CD8-positive, alpha-beta memory T cell (primary cell): ENCODE measurements at regions not wholly inside any gene's neighbourhood (a gene's known extent, or its start where the extent isn't known, plus 50 kb on each side); places are given as distances from the start of the nearest gene placed in this dataset.

ENCODE experiments used
- CTCF ChIA-PET: fragments of 350-600 bp; sonication (Branson Sonifier 250); formaldehyde crosslinking; loops from one replicate; lab custom pipeline; 2021; ENCODE audit warnings: antibody characterized with exemption; lab: Charles Lee
- POLR2A ChIA-PET: fragments of 350-600 bp; sonication (Branson Sonifier 250); formaldehyde crosslinking; loops from one replicate; lab custom pipeline; 2021; ENCODE audit warnings: antibody characterized with exemption; lab: Charles Lee
- DNase-seq, 5 donors: peaks; one replicate each; pipeline versions ENCODE4 v3.0.0 to v3.0.0-alpha.2; 2020 to 2022; ENCODE audit warnings: mixed read lengths in 1 of 5
- H3K27ac ChIP-seq: one replicate; pipeline ENCODE4 v1.7.0; 2013; ENCODE audit warnings: low read depth, mild to moderate bottlenecking, low read length, moderate library complexity
- H3K27me3 ChIP-seq: 2 replicates; pipeline ENCODE4 v1.7.0; 2013; ENCODE audit warnings: low read length, mild to moderate bottlenecking; ENCODE audit not compliant: insufficient read depth, poor library complexity, severe bottlenecking
- H3K36me3 ChIP-seq: 2 replicates; pipeline ENCODE4 v1.7.0; 2013; ENCODE audit warnings: mild to moderate bottlenecking, low read length, moderate library complexity; ENCODE audit not compliant: insufficient read depth
- H3K4me1 ChIP-seq: 2 replicates; pipeline ENCODE4 v1.7.0; 2013; ENCODE audit warnings: mild to moderate bottlenecking, low read length, moderate library complexity; ENCODE audit not compliant: insufficient read depth
- H3K4me3 ChIP-seq: 2 replicates; pipeline ENCODE4 v1.7.0; 2013; ENCODE audit warnings: mild to moderate bottlenecking, low read length
- H3K9me3 ChIP-seq: 2 replicates; pipeline ENCODE4 v1.7.0; 2013; ENCODE audit warnings: mild to moderate bottlenecking, low read length
- H3K27ac Mint-ChIP-seq, 8 donors: one replicate each; pipeline ENCODE4 v1.8.0; 2020 to 2021; ENCODE audit warnings: mixed read lengths in 8 of 8, mild to moderate bottlenecking in 6 of 8, inconsistent platforms in 3 of 8, moderate library complexity in 3 of 8
- H3K27me3 Mint-ChIP-seq, 2 donors: one replicate each; pipeline ENCODE4 v1.8.0; 2020 to 2021; ENCODE audit warnings: mixed read lengths in 2 of 2, mild to moderate bottlenecking in 1 of 2, moderate library complexity in 1 of 2
- H3K36me3 Mint-ChIP-seq, 3 donors: one replicate each; pipeline ENCODE4 v1.8.0; 2020 to 2021; ENCODE audit warnings: mixed read lengths in 3 of 3, inconsistent platforms in 1 of 3, mild to moderate bottlenecking in 1 of 3
- H3K4me1 Mint-ChIP-seq, 3 donors: one replicate each; pipeline ENCODE4 v1.8.0; 2020 to 2021; ENCODE audit warnings: mixed read lengths in 3 of 3, inconsistent platforms in 1 of 3, mild to moderate bottlenecking in 1 of 3
- H3K4me3 Mint-ChIP-seq, 7 donors: one replicate each; pipeline ENCODE4 v1.8.0; 2020 to 2021; ENCODE audit warnings: mixed read lengths in 7 of 7, mild to moderate bottlenecking in 6 of 7, moderate library complexity in 4 of 7, inconsistent platforms in 2 of 7
- H3K9me3 Mint-ChIP-seq, 5 donors: one replicate each; pipeline ENCODE4 v1.8.0; 2020 to 2022; ENCODE audit warnings: mixed read lengths in 5 of 5, mild to moderate bottlenecking in 3 of 5, moderate library complexity in 2 of 5, inconsistent platforms in 1 of 5

GRCh38 chr2:58796239-58796910 is 555.2 kb upstream of the FANCL start:
- Histone ChIP-seq H3K27ac (no peak overlapping the region), H3K4me3 (no peak overlapping the region), H3K9me3 (no peaks in the 10 kb centered on the region), H3K4me1 (no peaks in the 10 kb centered on the region), H3K27me3 (no peaks in the 10 kb centered on the region), H3K36me3 (no peaks in the 10 kb centered on the region)
- no peak for DNase-seq
- H3K27me3 Mint-ChIP-seq = no peaks in the 10 kb centered on the region
- H3K27ac Mint-ChIP-seq = no peak overlapping the region
- no peaks in the 10 kb centered on the region for H3K4me1 Mint-ChIP-seq
- no peak overlapping the region for H3K4me3 Mint-ChIP-seq
- H3K9me3 Mint-ChIP-seq = peaks cover 0 to 6% (median 0%) of the 10 kb centered on the region in 5 donors
- ChIA-PET CTCF (no interaction called here), POLR2A (no interaction called here)
- H3K36me3 Mint-ChIP-seq = no peaks in the 10 kb centered on the region

DNA sequence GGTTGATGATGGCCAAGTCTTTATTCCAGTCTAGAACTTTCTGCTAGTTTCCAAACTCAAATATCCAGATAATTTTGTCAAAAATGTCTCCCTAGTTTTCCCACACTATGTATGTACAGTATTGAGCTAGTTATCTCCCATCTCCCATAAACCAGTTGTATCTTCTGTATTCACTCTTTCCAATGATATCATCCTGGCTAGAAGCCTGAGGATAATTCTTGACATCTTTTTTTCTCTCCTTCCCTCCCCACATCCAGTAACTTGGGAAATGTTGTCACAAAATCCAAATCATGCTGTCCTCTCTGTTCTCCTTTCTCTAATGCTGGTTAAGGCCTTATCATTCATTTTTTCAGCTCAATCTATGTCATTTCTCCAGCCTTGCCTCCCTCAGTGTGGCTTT is 553.8 kb upstream of the FANCL start:
- no peaks in the 10 kb centered on the region for H3K27me3 Mint-ChIP-seq
- no peak overlapping the region for H3K27ac ChIP-seq
- no peaks in the 10 kb centered on the region for H3K4me1 ChIP-seq
- no peaks in the 10 kb centered on the region for H3K36me3 ChIP-seq
- POLR2A ChIA-PET = no interaction called here
- no peak for DNase-seq
- no peak overlapping the region for H3K4me3 Mint-ChIP-seq
- H3K4me1 Mint-ChIP-seq = no peaks in the 10 kb centered on the region
- H3K9me3 ChIP-seq = no peaks in the 10 kb centered on the region
- no peak overlapping the region for H3K4me3 ChIP-seq
- CTCF ChIA-PET = no interaction called here
- no peak overlapping the region for H3K27ac Mint-ChIP-seq
- H3K27me3 ChIP-seq = no peaks in the 10 kb centered on the region
- H3K9me3 Mint-ChIP-seq = peaks cover 0 to 6% (median 0%) of the 10 kb centered on the region in 5 donors
- H3K36me3 Mint-ChIP-seq = no peaks in the 10 kb centered on the region

GRCh38 chr2:58794103-58794502 is 553.0 kb upstream of the FANCL start:
- H3K27me3 Mint-ChIP-seq = no peaks in the 10 kb centered on the region
- no peak overlapping the region for H3K27ac ChIP-seq
- no peaks in the 10 kb centered on the region for H3K4me1 ChIP-seq
- ChIA-PET POLR2A (no interaction called here), CTCF (no interaction called here)
- H3K4me1 Mint-ChIP-seq = no peaks in the 10 kb centered on the region
- H3K9me3 Mint-ChIP-seq = peaks cover 0 to 6% (median 1%) of the 10 kb centered on the region in 5 donors
- no peaks in the 10 kb centered on the region for H3K36me3 ChIP-seq
- no peak for DNase-seq
- no peak overlapping the region for H3K27ac Mint-ChIP-seq
- no peak overlapping the region for H3K4me3 Mint-ChIP-seq
- no peaks in the 10 kb centered on the region for H3K9me3 ChIP-seq
- no peaks in the 10 kb centered on the region for H3K36me3 Mint-ChIP-seq
- H3K4me3 ChIP-seq = no peak overlapping the region
- no peaks in the 10 kb centered on the region for H3K27me3 ChIP-seq

DNA sequence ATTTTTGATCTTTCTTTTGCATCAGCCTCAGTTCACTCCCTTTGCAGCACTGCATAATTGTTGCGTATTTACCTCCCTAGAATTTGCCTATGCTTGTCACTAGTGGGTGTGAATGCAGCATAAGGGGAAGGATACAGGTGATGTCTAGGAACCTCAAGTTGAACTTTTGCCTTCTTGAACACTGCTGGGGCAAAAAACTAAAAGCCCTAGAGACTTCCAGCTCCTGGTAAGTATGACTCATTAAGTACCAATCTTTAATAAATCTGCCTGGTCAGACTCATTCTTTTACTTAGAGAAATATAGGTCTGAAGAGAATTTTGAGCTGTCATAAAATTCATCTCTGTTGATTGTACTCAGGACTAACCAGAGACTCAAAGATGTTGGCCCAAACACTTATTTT is 547.3 kb upstream of the FANCL start:
- POLR2A ChIA-PET = no interaction called here
- CTCF ChIA-PET = no interaction called here
- H3K4me1 Mint-ChIP-seq = no peaks in the 10 kb centered on the region
- Histone ChIP-seq H3K4me3 (no peak overlapping the region), H3K4me1 (no peaks in the 10 kb centered on the region), H3K36me3 (no peaks in the 10 kb centered on the region), H3K9me3 (no peaks in the 10 kb centered on the region), H3K27ac (no peak overlapping the region), H3K27me3 (no peaks in the 10 kb centered on the region)
- H3K4me3 Mint-ChIP-seq = no peak overlapping the region
- no peak for DNase-seq
- no peaks in the 10 kb centered on the region for H3K27me3 Mint-ChIP-seq
- H3K36me3 Mint-ChIP-seq = no peaks in the 10 kb centered on the region
- H3K27ac Mint-ChIP-seq = no peak overlapping the region
- peaks cover 0 to 7% (median 4%) of the 10 kb centered on the region in 5 donors for H3K9me3 Mint-ChIP-seq

GRCh38 chr2:58770846-58771245 is 529.7 kb upstream of the FANCL start:
- no peaks in the 10 kb centered on the region for H3K36me3 Mint-ChIP-seq
- H3K4me3 Mint-ChIP-seq = no peak overlapping the region
- H3K4me1 ChIP-seq = no peaks in the 10 kb centered on the region
- H3K27ac Mint-ChIP-seq = no peak overlapping the region
- ChIA-PET POLR2A (no interaction called here), CTCF (no interaction called here)
- peaks cover 0 to 3% (median 0%) of the 10 kb centered on the region in 5 donors for H3K9me3 Mint-ChIP-seq
- H3K27ac ChIP-seq = no peak overlapping the region
- peaks cover 2 to 4% of the 10 kb centered on the region in 2 donors for H3K27me3 Mint-ChIP-seq
- no peaks in the 10 kb centered on the region for H3K36me3 ChIP-seq
- no peak for DNase-seq
- H3K9me3 ChIP-seq = no peaks in the 10 kb centered on the region
- H3K27me3 ChIP-seq = no peaks in the 10 kb centered on the region
- H3K4me3 ChIP-seq = no peak overlapping the region
- no peaks in the 10 kb centered on the region for H3K4me1 Mint-ChIP-seq

DNA sequence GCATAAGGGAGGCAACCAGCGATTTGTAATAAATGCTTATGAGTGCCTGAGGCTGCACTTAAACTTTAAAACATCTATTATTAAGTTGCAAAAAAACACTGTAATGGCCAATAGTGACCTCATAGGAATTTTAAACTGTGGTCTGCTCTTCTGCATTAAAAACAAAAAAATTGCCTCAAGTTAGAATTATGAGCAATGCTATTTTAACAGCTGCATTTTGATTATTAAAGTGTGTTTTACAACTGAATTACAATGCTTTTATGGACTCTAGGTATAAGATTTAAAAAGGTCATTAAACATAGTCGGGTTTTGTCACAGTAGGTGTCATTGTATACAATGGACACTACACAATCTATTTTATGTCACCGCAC is 528.7 kb upstream of the FANCL start:
- Histone ChIP-seq H3K4me1 (no peaks in the 10 kb centered on the region), H3K9me3 (no peaks in the 10 kb centered on the region), H3K27me3 (no peaks in the 10 kb centered on the region), H3K27ac (no peak overlapping the region), H3K36me3 (no peaks in the 10 kb centered on the region), H3K4me3 (no peak overlapping the region)
- Mint-ChIP-seq H3K9me3 (peaks cover 0 to 3% (median 0%) of the 10 kb centered on the region in 5 donors), H3K36me3 (no peaks in the 10 kb centered on the region), H3K4me3 (no peak overlapping the region), H3K27ac (no peak overlapping the region), H3K4me1 (no peaks in the 10 kb centered on the region), H3K27me3 (peaks cover 0 to 2% of the 10 kb centered on the region in 2 donors)
- ChIA-PET POLR2A (no interaction called here), CTCF (no interaction called here)
- DNase-seq = no peak

DNA sequence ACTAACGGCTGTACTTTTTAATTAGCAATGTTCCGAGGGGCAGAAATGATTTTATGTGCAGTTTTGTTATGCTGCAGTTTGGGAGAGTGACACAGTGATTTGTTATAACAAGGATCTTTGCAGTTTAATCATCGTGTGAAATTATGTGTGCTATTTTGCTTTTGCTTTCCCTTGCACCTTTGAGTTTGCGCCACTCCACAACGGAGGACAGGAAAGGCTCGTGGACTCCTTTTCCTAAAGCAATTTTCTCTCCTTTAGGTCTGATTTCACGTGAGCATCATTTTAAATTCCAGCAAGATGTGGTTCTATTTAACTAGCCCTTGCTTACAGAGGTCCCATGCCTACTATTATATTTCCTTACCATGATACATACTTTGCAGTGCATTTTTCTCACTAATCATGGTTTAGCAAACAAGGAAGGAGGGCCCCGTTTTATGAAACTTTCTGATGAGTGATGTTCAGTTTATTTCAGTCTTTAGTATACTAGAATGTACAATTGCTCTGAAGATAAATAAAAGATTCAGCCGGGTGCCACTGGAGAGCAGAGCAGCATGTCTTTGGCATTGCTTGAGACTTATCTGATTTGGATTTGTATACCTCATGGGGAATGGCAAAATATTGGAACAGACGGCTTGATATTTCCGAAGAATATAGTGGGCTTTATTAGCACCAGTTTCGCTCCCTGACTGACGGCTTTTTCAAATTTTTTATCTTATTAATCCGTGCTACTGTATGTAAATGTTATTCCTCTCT is 528.2 kb upstream of the FANCL start:
- no peaks in the 10 kb centered on the region for H3K27me3 ChIP-seq
- H3K36me3 Mint-ChIP-seq = no peaks in the 10 kb centered on the region
- H3K27me3 Mint-ChIP-seq = no peaks in the 10 kb centered on the region
- H3K27ac Mint-ChIP-seq = no peak overlapping the region
- DNase-seq = no peak
- no peak overlapping the region for H3K4me3 ChIP-seq
- no peaks in the 10 kb centered on the region for H3K4me1 ChIP-seq
- ChIA-PET POLR2A (no interaction called here), CTCF (no interaction called here)
- H3K9me3 ChIP-seq = no peaks in the 10 kb centered on the region
- no peaks in the 10 kb centered on the region for H3K4me1 Mint-ChIP-seq
- H3K4me3 Mint-ChIP-seq = no peak overlapping the region
- no peak overlapping the region for H3K27ac ChIP-seq
- H3K9me3 Mint-ChIP-seq = peaks cover 0 to 2% (median 0%) of the 10 kb centered on the region in 5 donors
- H3K36me3 ChIP-seq = no peaks in the 10 kb centered on the region

GRCh38 chr2:58768715-58769080 is 527.6 kb upstream of the FANCL start:
- Mint-ChIP-seq H3K4me3 (no peak overlapping the region), H3K9me3 (peaks cover 0 to 2% (median 0%) of the 10 kb centered on the region in 5 donors), H3K36me3 (no peaks in the 10 kb centered on the region), H3K4me1 (no peaks in the 10 kb centered on the region), H3K27me3 (no peaks in the 10 kb centered on the region), H3K27ac (no peak overlapping the region)
- Histone ChIP-seq H3K4me1 (no peaks in the 10 kb centered on the region), H3K36me3 (no peaks in the 10 kb centered on the region), H3K4me3 (no peak overlapping the region), H3K27ac (no peak overlapping the region), H3K27me3 (no peaks in the 10 kb centered on the region), H3K9me3 (no peaks in the 10 kb centered on the region)
- no peak for DNase-seq
- ChIA-PET POLR2A (no interaction called here), CTCF (no interaction called here)
